K562 (cell line): ENCODE measurements at regions not wholly inside any gene's neighbourhood (a gene's known extent, or its start where the extent isn't known, plus 50 kb on each side); places are given as distances from the start of the nearest gene placed in this dataset.

Experiments
- CCAR2 ChIP-seq: fragments of 200-400 bp; formaldehyde crosslinking; IDR thresholded peaks from 2 replicates; pipeline ENCODE4 v1.6.1; 2017; ENCODE audit warnings: mild to moderate bottlenecking, low read depth, low read length
- KDM1A ChIP-seq, 2 experiments: fragments of 450-650 bp; IDR thresholded peaks; 2 replicates each; pipeline ENCODE4 v1.6.1; 2016; ENCODE audit warnings: mild to moderate bottlenecking in 2 of 2
- NRF1 ChIP-seq, 2 experiments: fragments of 450-650 bp; IDR thresholded peaks in 1 of 2; conservative IDR thresholded peaks in 1 of 2; 2 replicates each; pipeline ENCODE4 v1.6.1; 2014; ENCODE audit warnings: mild to moderate bottlenecking in 2 of 2
- RFX5 ChIP-seq: IDR thresholded peaks from 2 replicates; pipeline ENCODE4 v1.6.1; 2011; ENCODE audit warnings: low read depth, mild to moderate bottlenecking, improper control_type of control experiment, low read length
- ZBTB1 ChIP-seq: sonication (generic); formaldehyde crosslinking; IDR thresholded peaks from 2 replicates; pipeline ENCODE4 v1.8.1; 2023; ENCODE audit warnings: missing genetic modification reagents, low read depth, mild to moderate bottlenecking, borderline replicate concordance
- ZNF140 ChIP-seq: fragments of 250-450 bp; sonication (Bioruptor Pico); IDR thresholded peaks from 2 replicates; pipeline ENCODE4 v1.8.0; 2021; ENCODE audit warnings: moderate library complexity, mild to moderate bottlenecking, inconsistent platforms
- ZNF143 ChIP-seq: sonication (generic); formaldehyde crosslinking; IDR thresholded peaks from 2 replicates; pipeline ENCODE4 v1.9.0; 2022; ENCODE audit warnings: mild to moderate bottlenecking, missing genetic modification reagents
- ZNF175 ChIP-seq: fragments of 200-800 bp; sonication (Bioruptor generic); IDR thresholded peaks from 2 replicates; pipeline ENCODE4 v1.6.1; 2016; ENCODE audit warnings: low read depth, mild to moderate bottlenecking, missing genetic modification characterization, missing compliant biosample characterization
- TF ChIP-seq, protein P1 (sequence below), 2 experiments: IDR thresholded peaks in 1 of 2; conservative IDR thresholded peaks in 1 of 2; 2 replicates each; pipeline ENCODE4 v1.6.1; 2016; ENCODE audit warnings: low read depth in 2 of 2, mild to moderate bottlenecking in 1 of 2, missing compliant biosample characterization in 1 of 2, missing genetic modification characterization in 1 of 2, moderate library complexity in 1 of 2
- TF ChIP-seq, protein P2 (sequence below): fragments of 450-650 bp; formaldehyde crosslinking; IDR thresholded peaks from 2 replicates; pipeline ENCODE4 v1.4.0; 2020; ENCODE audit warnings: mild to moderate bottlenecking, mixed read lengths
- TF ChIP-seq, protein P3 (sequence below), 2 experiments: IDR thresholded peaks; 2 replicates each; pipeline ENCODE4 v1.6.1; 2011; ENCODE audit warnings: borderline replicate concordance in 1 of 2, control low read depth in 1 of 2, low read depth in 1 of 2, low read length in 1 of 2, mild to moderate bottlenecking in 1 of 2, mixed read lengths in 1 of 2, moderate library complexity in 1 of 2; ENCODE audit not compliant: insufficient read depth in 1 of 2, insufficient read length in 1 of 2, poor library complexity in 1 of 2, severe bottlenecking in 1 of 2; ENCODE audit errors: extremely low read depth in 1 of 2
- TF ChIP-seq, protein P4 (sequence below): fragments of 450-650 bp; IDR thresholded peaks from 2 replicates; pipeline ENCODE4 v1.6.1; 2016; ENCODE audit warnings: low read depth, mild to moderate bottlenecking, moderate library complexity
- TF ChIP-seq, protein P5 (sequence below), 2 experiments: fragments of 200-800 bp in 1 of 2; sonication (Bioruptor generic) in 1 of 2; sonication (generic) in 1 of 2; formaldehyde crosslinking in 1 of 2; IDR thresholded peaks in 1 of 2; conservative IDR thresholded peaks in 1 of 2; 2 replicates each; pipeline versions ENCODE4 v1.5.0 to v1.6.1; 2016 to 2020; ENCODE audit warnings: missing compliant biosample characterization in 1 of 2, missing genetic modification characterization in 1 of 2, missing genetic modification reagents in 1 of 2

DNA sequence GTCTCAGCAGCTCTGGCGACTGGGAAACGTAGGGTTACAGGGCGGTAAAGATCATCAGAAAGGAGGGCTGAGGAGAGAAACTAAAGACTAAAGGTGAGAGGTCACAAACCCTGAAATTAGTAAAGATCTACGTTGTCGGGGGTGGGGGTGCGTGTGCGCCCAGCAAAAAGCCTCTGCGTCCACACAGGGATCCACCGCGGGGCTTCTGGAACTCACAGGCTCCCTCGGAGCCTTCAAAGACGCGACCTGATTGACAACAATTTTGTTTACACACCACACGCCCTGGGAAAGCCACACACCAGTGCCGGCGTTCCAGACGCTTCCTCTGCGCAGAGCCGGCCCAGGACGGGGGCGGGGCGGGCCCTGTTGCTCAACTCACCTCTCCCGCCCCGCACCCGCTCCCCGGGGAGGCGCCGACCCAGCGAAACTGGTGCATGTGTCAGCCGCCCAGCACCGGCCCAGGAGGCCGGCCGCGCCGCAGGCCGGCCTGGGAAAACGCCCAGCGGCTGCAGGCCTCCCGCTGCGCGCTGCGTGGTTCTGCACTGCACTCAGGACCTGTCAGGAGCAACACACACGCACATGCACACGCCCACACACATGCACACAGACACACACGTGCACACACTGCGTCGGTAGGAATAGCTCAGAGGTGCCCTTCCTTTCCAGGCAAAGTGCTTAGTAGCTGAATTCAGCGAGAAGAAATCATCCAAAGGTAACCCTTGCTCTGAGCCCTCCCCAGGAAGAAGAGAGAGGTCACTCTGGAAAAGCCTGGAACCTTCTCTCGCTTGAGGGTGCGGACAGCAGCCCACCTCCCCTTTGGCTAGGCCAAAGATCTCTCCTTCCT is 57.2 kb upstream of the ARID1B start (continued):
- TF ChIP-seq, protein P1, sequence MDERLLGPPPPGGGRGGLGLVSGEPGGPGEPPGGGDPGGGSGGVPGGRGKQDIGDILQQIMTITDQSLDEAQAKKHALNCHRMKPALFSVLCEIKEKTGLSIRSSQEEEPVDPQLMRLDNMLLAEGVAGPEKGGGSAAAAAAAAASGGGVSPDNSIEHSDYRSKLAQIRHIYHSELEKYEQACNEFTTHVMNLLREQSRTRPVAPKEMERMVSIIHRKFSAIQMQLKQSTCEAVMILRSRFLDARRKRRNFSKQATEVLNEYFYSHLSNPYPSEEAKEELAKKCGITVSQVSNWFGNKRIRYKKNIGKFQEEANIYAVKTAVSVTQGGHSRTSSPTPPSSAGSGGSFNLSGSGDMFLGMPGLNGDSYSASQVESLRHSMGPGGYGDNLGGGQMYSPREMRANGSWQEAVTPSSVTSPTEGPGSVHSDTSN (CRISPR knock-in tag; IDR thresholded peaks at IDR 0.05; ENCODE audit: low read depth): no peak
- TF ChIP-seq, protein P1 (tag; conservative IDR thresholded peaks at IDR 0.05; ENCODE audit: low read depth): 0 out of 2 replicates have a peak, but pooled peaks have one; percentile 33
- TF ChIP-seq NRF1 (conservative IDR thresholded peaks at IDR 0.05 in 1 of 2, IDR thresholded peaks at IDR 0.05 in 1 of 2) (peak; percentile 90 to 91), ZNF143 (CRISPR knock-in tag) (peak; percentile 14; the same call in 1 of the 2 replicates), CCAR2 (no peak), ZNF140 (CRISPR knock-in tag) (no peak), ZBTB1 (CRISPR knock-in tag) (peak; percentile 69; the same call in 1 of the 2 replicates), KDM1A (IDR thresholded peaks at IDR 0.05) (peak in 1 of 2 experiments; percentile 58; a peak in 1 of 4 replicates), ZNF175 (CRISPR knock-in tag) (no peak), RFX5 (no peak)
- TF ChIP-seq, protein P2, sequence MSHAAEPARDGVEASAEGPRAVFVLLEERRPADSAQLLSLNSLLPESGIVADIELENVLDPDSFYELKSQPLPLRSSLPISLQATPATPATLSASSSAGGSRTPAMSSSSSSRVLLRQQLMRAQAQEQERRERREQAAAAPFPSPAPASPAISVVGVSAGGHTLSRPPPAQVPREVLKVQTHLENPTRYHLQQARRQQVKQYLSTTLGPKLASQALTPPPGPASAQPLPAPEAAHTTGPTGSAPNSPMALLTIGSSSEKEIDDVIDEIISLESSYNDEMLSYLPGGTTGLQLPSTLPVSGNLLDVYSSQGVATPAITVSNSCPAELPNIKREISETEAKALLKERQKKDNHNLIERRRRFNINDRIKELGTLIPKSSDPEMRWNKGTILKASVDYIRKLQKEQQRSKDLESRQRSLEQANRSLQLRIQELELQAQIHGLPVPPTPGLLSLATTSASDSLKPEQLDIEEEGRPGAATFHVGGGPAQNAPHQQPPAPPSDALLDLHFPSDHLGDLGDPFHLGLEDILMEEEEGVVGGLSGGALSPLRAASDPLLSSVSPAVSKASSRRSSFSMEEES: no peak
- TF ChIP-seq, protein P3, sequence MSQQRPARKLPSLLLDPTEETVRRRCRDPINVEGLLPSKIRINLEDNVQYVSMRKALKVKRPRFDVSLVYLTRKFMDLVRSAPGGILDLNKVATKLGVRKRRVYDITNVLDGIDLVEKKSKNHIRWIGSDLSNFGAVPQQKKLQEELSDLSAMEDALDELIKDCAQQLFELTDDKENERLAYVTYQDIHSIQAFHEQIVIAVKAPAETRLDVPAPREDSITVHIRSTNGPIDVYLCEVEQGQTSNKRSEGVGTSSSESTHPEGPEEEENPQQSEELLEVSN (IDR thresholded peaks at IDR 0.05; ENCODE audit: borderline replicate concordance in 1 of 2, extremely low read depth in 1 of 2, insufficient read depth in 1 of 2, insufficient read length in 1 of 2, low read depth in 1 of 2, low read length in 1 of 2, poor library complexity in 1 of 2, severe bottlenecking in 1 of 2): peak; percentile 90 to 94
- TF ChIP-seq, protein P4, sequence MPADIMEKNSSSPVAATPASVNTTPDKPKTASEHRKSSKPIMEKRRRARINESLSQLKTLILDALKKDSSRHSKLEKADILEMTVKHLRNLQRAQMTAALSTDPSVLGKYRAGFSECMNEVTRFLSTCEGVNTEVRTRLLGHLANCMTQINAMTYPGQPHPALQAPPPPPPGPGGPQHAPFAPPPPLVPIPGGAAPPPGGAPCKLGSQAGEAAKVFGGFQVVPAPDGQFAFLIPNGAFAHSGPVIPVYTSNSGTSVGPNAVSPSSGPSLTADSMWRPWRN: no peak
- TF ChIP-seq, protein P5, sequence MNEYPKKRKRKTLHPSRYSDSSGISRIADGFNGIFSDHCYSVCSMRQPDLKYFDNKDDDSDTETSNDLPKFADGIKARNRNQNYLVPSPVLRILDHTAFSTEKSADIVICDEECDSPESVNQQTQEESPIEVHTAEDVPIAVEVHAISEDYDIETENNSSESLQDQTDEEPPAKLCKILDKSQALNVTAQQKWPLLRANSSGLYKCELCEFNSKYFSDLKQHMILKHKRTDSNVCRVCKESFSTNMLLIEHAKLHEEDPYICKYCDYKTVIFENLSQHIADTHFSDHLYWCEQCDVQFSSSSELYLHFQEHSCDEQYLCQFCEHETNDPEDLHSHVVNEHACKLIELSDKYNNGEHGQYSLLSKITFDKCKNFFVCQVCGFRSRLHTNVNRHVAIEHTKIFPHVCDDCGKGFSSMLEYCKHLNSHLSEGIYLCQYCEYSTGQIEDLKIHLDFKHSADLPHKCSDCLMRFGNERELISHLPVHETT (CRISPR knock-in tag; conservative IDR thresholded peaks at IDR 0.05 in 1 of 2, IDR thresholded peaks at IDR 0.05 in 1 of 2): peak in 1 of 2 experiments; percentile 82; a peak in 2 of 4 replicates
